DND-41 (cell line): ENCODE measurements at regions not wholly inside any gene's neighbourhood (a gene's known extent, or its start where the extent isn't known, plus 50 kb on each side); places are given as distances from the start of the nearest gene placed in this dataset.

Experiments used
- ATAC-seq: fragments of 200-7000 bp; cut with Tn5 transposase; 3 replicates; pipeline ENCODE4 v1.9.1; 2021; ENCODE audit warnings: low read depth; ENCODE audit not compliant: insufficient read depth
- DNase-seq: peaks from one replicate; pipeline ENCODE4 v3.0.0-alpha.2; 2020
- H2AFZ ChIP-seq: 2 replicates; pipeline ENCODE4 v1.6.0; 2012; ENCODE audit warnings: low read depth, low read length
- H3K27ac ChIP-seq: 2 replicates; pipeline ENCODE4 v1.5.1; 2012; ENCODE audit warnings: low read length, inconsistent platforms
- H3K27me3 ChIP-seq: fragments of 200-600 bp; sonication (generic); 2 replicates; pipeline ENCODE4 v1.6.0; 2012; ENCODE audit warnings: low read length, mild to moderate bottlenecking, inconsistent platforms; ENCODE audit not compliant: insufficient read depth, poor library complexity
- H3K36me3 ChIP-seq: 2 replicates; pipeline ENCODE4 v1.5.1; 2012; ENCODE audit warnings: low read length, inconsistent platforms; ENCODE audit not compliant: insufficient read depth
- H3K4me1 ChIP-seq: 2 replicates; pipeline ENCODE4 v1.5.1; 2012; ENCODE audit warnings: mild to moderate bottlenecking, low read length; ENCODE audit not compliant: insufficient read depth
- H3K4me2 ChIP-seq: 2 replicates; pipeline ENCODE4 v1.6.0; 2012; ENCODE audit warnings: mild to moderate bottlenecking, moderate library complexity, low read length, inconsistent platforms; ENCODE audit not compliant: insufficient read depth
- H3K4me3 ChIP-seq, 2 experiments: fragments of 200-600 bp in 1 of 2; shearing (Covaris generic) in 1 of 2; 2 replicates each; pipeline ENCODE4 v1.5.1; 2012 to 2016; ENCODE audit warnings: inconsistent platforms in 2 of 2, low read length in 2 of 2, mild to moderate bottlenecking in 2 of 2, low read depth in 1 of 2, moderate library complexity in 1 of 2
- H3K79me2 ChIP-seq: 2 replicates; pipeline ENCODE4 v1.6.0; 2012; ENCODE audit warnings: low read length, inconsistent platforms; ENCODE audit not compliant: insufficient read depth
- H3K9ac ChIP-seq: 2 replicates; pipeline ENCODE4 v1.6.0; 2012; ENCODE audit warnings: low read depth, mild to moderate bottlenecking, inconsistent platforms, low read length, moderate library complexity
- H3K9me3 ChIP-seq: 2 replicates; pipeline ENCODE4 v1.5.1; 2012; ENCODE audit warnings: low read length, moderate library complexity, mild to moderate bottlenecking, inconsistent platforms; ENCODE audit not compliant: insufficient read depth, severe bottlenecking
- H4K20me1 ChIP-seq: 2 replicates; pipeline ENCODE4 v1.6.0; 2012; ENCODE audit warnings: low read length; ENCODE audit not compliant: insufficient read depth
- CTCF ChIP-seq: IDR thresholded peaks from 2 replicates; pipeline ENCODE4 v1.5.1; 2012; ENCODE audit warnings: borderline replicate concordance, low read length, moderate library complexity, mild to moderate bottlenecking; ENCODE audit not compliant: poor library complexity, severe bottlenecking; ENCODE audit errors: extremely low read depth
- EZH2 ChIP-seq: IDR thresholded peaks from 3 replicates; pipeline ENCODE4 v1.6.1; 2012; ENCODE audit warnings: borderline replicate concordance, low read depth, mild to moderate bottlenecking, moderate library complexity, low read length, inconsistent platforms; ENCODE audit not compliant: severe bottlenecking

GRCh38 chr1:29868944-29869343 lies 632.6 kb downstream of the PTPRU start:
- no peaks in the 10 kb centered on the region for H4K20me1 ChIP-seq
- H3K27me3 ChIP-seq: no peaks in the 10 kb centered on the region
- H3K9me3 ChIP-seq: no peaks in the 10 kb centered on the region
- H3K79me2 ChIP-seq: no peaks in the 10 kb centered on the region
- H3K4me2 ChIP-seq: no peak overlapping the region
- H3K4me3 ChIP-seq: no peak overlapping the region
- TF ChIP-seq CTCF: no peak
- no peak for TF ChIP-seq EZH2
- ATAC-seq (no peak), DNase-seq (no peak)
- H3K36me3 ChIP-seq: no peaks in the 10 kb centered on the region
- H3K4me1 ChIP-seq: no peaks in the 10 kb centered on the region
- no peak overlapping the region for H3K9ac ChIP-seq
- no peak overlapping the region for H2AFZ ChIP-seq
- no peak overlapping the region for H3K27ac ChIP-seq

- H3K9ac ChIP-seq: no peak overlapping the region
- H3K27me3 ChIP-seq: no peaks in the 10 kb centered on the region
- H3K79me2 ChIP-seq: no peaks in the 10 kb centered on the region
- H3K4me3 ChIP-seq: no peak overlapping the region
- ATAC-seq: no peak
- TF ChIP-seq EZH2 (no peak), CTCF (no peak)
- no peaks in the 10 kb centered on the region for H3K9me3 ChIP-seq
- no peaks in the 10 kb centered on the region for H3K36me3 ChIP-seq
- no peak overlapping the region for H2AFZ ChIP-seq
- DNase-seq: no peak
- no peak overlapping the region for H3K4me2 ChIP-seq
- no peak overlapping the region for H3K27ac ChIP-seq
- no peaks in the 10 kb centered on the region for H4K20me1 ChIP-seq
- H3K4me1 ChIP-seq: no peaks in the 10 kb centered on the region
Observed at GRCh38 chr1:29868096-29868495, 631.8 kb downstream of the PTPRU start.

GRCh38 chr1:29865051-29865450 lies 628.7 kb downstream of the PTPRU start:
- H3K4me1 ChIP-seq: no peaks in the 10 kb centered on the region
- no peaks in the 10 kb centered on the region for H3K79me2 ChIP-seq
- DNase-seq (no peak), ATAC-seq (no peak)
- H3K27me3 ChIP-seq: no peaks in the 10 kb centered on the region
- H2AFZ ChIP-seq: no peak overlapping the region
- no peaks in the 10 kb centered on the region for H3K36me3 ChIP-seq
- no peak overlapping the region for H3K4me3 ChIP-seq
- H4K20me1 ChIP-seq: no peaks in the 10 kb centered on the region
- no peak overlapping the region for H3K9ac ChIP-seq
- no peak overlapping the region for H3K27ac ChIP-seq
- H3K9me3 ChIP-seq: peaks cover 23% of the 10 kb centered on the region
- TF ChIP-seq CTCF (no peak), EZH2 (no peak)
- no peak overlapping the region for H3K4me2 ChIP-seq
